HG02840 (cell line): ENCODE measurements at regions not wholly inside any gene's neighbourhood (a gene's known extent, or its start where the extent isn't known, plus 50 kb on each side); places are given as distances from the start of the nearest gene placed in this dataset.

Source experiments
- ATAC-seq: cut with Tn5 transposase; IDR thresholded peaks from one replicate; pipeline ENCODE4 v1.9.1; 2021; ENCODE audit warnings: mild to moderate bottlenecking, moderate library complexity, moderate number of reproducible peaks; ENCODE audit not compliant: unreplicated experiment, low FRiP score

- no peak for ATAC-seq
These were observed 97.4 kb downstream of the GGTLC2 start for GRCh38 chr22:22741843-22742242.

GRCh38 chr22:22742641-22743040, 98.2 kb downstream of the GGTLC2 start:
- no peak for ATAC-seq

GRCh38 chr22:22743128-22743760, 98.8 kb downstream of the GGTLC2 start:
- ATAC-seq: no peak

GRCh38 chr22:22744412-22745224, 100.2 kb downstream of the GGTLC2 start:
- no peak for ATAC-seq

GRCh38 chr22:22745225-22746060, 101.0 kb downstream of the GGTLC2 start:
- ATAC-seq: no peak

GRCh38 chr22:22746061-22746962, 101.9 kb downstream of the GGTLC2 start:
- no peak for ATAC-seq

GRCh38 chr22:22746963-22747933, 102.8 kb downstream of the GGTLC2 start:
- ATAC-seq: no peak

- ATAC-seq: no peak
These were observed 103.9 kb downstream of the GGTLC2 start for GRCh38 chr22:22748297-22748743.

GRCh38 chr22:22748756-22749155, 104.3 kb downstream of the GGTLC2 start:
- no peak for ATAC-seq

- ATAC-seq: no peak
These were observed 104.8 kb downstream of the GGTLC2 start for GRCh38 chr22:22749167-22749758.

GRCh38 chr22:22750335-22751042, 106.1 kb downstream of the GGTLC2 start:
- ATAC-seq: no peak

- no peak for ATAC-seq
These were observed 106.7 kb downstream of the GGTLC2 start for GRCh38 chr22:22751043-22751603.

GRCh38 chr22:22752199-22752555, 107.8 kb downstream of the GGTLC2 start:
- no peak for ATAC-seq

GRCh38 chr22:22752556-22753477, 108.4 kb downstream of the GGTLC2 start:
- ATAC-seq: no peak

GRCh38 chr22:22753526-22754267, 109.3 kb downstream of the GGTLC2 start:
- ATAC-seq: no peak

GRCh38 chr22:22754268-22754657, 109.8 kb downstream of the GGTLC2 start:
- no peak for ATAC-seq
